NCI-H1694 (cell line): ENCODE measurements at regions not wholly inside any gene's neighbourhood (a gene's known extent, or its start where the extent isn't known, plus 50 kb on each side); places are given as distances from the start of the nearest gene placed in this dataset.
"Not testable (repeated sequence)": the region's sequence is repeated elsewhere in the genome, so short reads cannot be mapped to it uniquely, and the experiment has no call there.

ENCODE experiments used
- DNase-seq: peaks from one replicate; lab custom pipeline; 2025; lab: John Stamatoyannopoulos, UW

DNA sequence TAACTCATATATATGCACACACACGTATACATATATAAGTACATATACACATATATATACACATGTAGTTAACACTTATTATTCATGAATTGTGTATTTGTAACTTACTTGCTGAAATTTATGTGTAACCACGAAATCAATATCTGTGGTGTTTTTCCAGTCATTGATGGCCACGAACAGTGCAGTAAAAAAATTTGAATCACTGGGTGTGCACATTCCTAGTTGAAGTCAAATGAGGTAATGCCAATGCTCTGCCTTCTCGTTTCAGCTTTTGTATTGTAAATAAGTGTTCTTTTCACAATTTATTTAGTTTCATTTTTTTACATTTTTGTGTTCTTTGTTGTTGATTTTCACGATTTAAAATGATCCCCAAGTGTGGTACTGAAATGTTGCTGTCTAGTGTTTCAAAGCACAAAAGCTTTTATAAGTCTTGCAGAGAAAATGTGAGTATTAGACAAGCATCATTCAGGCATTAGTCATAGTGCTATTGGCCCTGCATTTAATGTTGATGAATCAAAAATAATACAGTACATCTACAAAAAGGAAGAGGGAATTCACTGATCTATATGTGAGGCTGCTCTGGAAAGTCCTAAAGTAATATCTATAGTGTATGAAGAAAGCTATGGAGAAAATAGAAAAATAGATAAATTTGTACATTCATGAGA, 419.0 kb downstream of the DSC3 start:
- DNase-seq = no peak

DNA sequence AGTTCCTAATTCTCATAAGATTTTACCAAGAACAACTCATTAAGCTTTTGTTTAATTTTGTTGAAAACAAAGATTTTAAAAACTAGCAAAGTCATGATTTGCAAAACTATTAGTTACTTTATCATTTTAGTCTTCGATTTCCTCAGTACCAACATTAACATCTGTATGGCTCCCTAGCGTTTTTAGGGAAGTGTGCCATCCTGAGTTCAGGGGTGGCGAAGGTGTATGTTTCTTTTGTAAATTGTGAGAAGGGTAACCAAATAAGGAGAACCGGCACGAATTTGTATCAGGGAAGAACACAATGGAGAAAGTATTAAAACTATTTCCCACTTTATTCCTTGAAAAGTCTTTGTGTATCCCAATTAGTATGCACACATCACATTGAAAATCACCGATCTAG, 419.9 kb downstream of the DSC3 start:
- DNase-seq = no peak

DNA sequence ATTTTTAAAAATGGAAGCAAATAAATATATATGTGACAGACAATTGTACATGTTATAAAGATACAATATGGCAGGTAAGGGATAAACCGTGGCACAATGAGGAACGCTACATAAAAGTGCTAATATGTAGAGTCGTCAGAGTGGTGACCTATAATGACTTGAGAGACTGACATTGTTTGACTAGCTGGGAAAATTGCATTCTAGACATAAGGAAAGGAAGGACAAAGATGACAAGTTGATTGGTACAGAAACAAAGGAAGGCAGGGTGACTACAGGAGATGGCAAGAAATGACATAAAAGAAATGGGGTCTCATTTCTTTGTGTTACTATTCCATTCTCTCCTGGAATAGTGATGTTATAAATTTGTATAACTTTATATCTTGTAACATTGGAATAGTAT, 420.4 kb downstream of the DSC3 start:
- no peak for DNase-seq

DNA sequence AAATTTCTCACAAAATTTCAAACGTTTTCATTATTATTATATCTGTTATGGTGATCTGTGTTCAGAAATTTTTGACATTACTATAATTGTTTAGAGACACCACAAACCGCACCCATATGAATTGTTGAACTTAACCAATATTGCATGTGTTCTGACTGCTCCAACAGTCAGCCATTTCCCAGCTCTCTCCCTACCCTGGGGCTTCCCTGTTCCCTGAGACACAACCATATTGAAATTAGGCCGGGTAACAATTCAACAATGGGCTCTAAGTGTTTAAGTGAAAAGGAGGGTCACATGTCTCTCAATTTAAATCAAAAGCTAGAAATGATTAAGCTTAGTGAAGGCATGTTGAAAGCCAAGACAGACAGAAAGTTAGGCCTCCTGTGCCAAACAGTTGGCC, 424.0 kb downstream of the DSC3 start:
- no peak for DNase-seq

DNA sequence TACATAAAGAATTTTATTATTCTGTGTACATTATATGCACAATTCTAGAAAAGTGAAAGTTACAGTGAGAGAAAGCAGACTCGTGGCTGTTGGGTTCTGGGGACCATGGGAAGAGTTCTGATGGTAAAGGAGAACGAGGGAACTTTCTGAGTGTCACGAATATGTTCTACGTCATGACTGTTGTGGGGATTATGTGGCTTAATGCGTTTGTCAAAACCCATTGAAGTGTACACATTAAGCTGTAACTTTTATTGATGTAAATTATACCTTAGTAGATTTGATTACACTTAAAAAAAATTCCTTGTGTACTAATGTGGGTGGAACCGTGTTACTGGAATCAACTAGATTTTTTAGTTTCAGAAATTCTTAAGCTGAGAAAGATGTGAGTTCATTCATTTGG, 426.1 kb downstream of the DSC3 start:
- DNase-seq = no peak

DNA sequence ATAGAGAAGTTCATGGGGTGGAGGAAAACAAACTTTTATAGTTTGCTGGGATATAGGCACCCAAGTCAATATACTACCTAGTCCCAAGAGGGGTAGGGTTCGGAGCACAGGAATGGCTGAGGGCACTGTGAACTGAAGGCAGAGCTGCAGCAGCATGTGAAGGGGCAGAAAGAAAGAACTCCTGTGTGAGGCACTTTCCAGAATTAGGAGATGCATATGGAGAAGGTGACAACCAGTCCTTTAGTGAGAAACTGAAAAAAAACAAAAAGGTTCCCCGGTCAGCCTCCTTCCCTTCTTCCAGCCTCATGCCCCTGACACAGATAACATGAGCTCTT, 429.1 kb downstream of the DSC3 start:
- no peak for DNase-seq

DNA sequence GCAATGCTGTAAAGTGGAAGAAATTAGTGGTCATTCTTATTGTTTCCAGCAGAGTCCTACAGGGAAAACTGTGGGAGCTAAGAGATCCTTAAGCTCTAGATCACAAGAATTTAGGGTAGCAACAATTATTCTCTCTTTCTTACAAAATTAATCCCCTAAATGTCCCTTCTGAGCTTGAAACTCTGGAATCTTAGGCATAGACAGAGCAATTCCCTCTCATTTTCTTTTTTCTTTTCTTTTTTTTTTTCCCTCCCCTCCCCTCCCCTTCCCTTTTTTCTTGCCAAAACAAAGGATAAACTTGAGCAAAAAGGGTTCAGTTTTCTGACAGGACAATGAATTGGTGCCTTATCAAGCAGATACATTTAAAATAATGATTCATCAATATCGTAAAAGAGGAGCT, 441.0 kb downstream of the DSC3 start:
- DNase-seq = no peak

DNA sequence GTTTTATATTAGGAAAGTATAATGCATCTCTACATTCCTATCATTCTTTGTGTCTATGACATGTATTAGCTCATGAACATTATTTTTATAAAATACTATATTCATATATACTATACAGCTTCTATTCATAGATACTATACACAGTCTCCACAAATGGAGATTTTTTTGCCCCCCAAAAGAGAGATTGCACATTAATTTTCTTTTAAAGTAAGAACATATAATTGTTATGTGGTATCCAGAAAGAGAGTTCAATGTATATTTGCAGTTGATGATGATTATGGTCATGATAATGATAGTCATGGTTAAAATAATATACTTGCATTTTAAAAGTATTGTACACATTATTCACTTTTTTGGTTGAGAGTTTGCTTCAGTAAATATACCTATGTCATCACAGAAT, 445.3 kb downstream of the DSC3 start:
- DNase-seq = no peak

DNA sequence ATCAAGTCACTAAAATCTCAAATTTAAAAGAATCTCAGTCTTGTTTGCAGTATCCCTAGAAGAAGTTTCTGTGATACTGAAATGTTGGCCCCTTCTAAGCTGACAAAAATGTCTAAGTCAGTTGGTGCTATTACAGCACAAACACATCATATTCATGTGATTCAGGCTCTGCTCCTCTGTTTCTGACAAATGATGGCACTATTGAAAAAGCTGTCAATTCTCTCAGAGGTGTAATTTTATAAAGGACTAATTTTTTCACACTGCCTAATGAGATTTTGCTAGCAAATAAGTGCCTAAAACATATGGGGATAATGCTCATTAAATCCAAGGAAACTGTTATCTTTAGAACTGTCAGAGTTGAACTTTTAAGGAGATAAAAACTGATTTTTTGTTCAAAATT, 445.9 kb downstream of the DSC3 start:
- DNase-seq = no peak

DNA sequence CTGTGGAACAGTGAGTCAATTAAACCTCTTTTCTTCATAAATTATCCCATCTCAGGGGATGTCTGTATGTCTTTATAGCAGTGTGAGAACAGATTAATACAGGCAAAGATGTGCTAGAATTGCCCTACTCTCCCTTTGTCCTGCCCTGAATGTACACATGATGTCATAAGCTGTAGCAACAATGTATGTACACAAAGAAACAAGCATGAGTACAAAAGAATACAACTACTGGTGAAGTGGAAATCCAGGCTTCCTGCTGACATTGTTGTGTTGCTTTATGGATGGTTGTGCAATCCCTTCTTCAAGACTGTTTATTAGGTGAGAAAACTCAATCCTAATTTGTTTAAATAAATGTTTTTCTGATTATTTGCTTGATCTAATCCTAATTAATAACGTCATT, 446.6 kb downstream of the DSC3 start:
- DNase-seq = no peak

DNA sequence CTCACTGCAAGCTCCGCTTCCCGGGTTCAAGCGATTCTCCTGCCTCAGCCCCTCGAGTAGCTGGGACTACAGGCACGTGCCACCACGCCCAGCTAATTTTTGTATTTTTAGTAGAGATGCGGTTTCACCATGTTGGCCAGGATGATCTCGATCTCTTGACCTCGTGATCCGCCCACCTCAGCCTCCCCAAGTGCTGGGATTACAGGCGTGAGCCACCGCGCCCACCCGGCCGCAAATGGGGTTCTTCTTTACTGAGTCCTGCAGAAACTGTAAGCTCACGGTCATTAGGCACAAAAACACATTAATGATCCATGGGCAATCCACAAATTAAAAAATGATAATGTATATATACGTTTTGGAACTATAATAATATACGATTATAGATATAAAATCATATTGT, 447.6 kb downstream of the DSC3 start:
- not testable (repeated sequence) for DNase-seq

DNA sequence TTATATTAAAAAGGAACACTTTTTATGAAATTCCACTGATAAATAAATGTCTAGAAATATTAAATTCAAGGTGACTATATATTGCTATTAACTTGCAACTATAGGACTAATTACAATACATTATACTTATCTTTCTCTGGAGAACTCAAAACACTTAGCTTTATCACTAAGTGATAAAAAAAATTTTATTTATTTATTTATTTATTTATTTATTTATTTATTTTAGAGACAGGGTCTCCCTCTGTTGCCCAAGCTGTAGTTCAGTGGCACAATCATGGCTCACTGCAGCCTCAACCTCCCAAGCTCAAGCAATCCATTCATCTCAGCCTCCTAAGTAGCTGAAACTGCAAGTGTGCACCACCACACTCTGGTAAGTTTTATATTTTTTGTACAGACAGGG, 451.1 kb downstream of the DSC3 start:
- DNase-seq = no peak

DNA sequence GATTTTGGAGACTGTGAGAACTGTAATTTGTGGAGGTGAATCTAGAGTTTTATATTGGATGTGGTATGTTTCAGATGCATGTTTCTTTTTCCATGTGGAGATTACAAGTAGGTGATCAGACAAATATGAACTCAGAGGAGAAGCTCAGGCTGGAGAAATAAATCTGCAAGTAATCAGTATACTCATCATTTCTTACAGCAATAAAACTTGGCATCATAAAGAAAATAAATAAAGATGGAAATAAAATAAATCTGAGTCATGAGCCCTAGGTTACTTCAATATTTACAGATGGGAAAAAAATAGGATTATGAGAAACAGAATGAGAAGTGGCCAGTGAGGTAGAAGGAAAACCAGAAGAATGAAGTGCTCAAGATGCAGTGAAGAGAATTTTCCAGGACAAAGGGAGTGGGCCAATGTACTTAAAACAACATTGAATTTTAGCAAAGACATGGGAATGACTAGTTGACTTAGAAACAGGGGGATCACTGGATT, 453.8 kb downstream of the DSC3 start:
- DNase-seq = no peak

DNA sequence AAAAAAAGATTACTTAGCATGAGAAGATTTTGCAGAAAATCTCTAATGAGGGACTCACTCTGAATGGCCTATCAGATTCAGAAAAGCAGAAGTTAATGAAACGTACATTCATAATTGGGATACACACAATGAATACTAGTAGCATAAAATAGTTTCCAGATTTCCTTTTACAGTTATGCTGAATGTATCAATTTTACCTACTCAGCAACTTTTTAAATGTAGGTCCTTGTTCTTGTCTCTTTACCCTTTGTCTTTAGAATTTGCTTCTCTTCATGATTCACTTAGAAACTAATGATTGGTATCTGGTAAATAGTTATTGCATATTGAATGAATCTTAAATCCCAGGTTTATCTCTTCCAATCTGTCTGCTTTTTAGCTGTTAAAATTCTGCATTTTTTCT, 458.8 kb downstream of the DSC3 start:
- no peak for DNase-seq

DNA sequence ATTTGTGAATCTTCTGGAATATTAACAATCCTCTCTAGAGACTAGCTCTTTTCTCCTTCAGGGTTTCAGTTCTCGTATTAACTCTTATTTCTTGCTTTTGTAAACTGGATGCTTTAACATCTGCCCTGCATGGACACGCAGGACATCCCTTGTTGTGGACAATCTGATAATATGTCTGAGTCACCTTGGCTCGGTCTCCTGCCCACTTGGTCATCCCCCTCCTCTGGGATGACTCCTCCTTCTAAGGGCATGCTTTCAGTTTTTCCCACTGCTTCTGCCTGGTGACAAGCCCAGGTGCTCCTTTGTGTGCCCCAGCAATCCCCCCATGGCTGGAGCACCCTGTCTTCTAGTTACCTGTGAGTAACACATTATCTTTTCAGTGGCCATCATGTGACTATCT, 460.5 kb downstream of the DSC3 start:
- no peak for DNase-seq

DNA sequence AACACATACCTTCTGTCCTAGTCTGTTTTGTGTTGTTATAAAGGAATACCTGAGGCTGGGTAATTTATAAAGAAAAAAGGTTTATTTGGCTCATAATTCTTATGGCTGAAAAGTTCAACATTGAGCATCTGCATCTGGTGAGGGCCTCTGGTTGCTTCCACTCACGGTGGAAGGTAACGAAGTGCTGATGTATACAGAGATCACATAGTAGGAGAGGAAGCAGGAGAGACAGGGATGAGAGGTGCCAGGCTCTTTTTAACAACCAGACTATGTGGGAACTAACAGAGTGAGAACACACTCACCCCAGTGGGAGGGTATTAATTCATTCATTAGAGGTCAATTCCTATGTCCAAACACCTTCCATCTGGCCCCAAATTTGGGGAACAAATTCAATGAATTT, 463.8 kb downstream of the DSC3 start:
- no peak for DNase-seq

DNA sequence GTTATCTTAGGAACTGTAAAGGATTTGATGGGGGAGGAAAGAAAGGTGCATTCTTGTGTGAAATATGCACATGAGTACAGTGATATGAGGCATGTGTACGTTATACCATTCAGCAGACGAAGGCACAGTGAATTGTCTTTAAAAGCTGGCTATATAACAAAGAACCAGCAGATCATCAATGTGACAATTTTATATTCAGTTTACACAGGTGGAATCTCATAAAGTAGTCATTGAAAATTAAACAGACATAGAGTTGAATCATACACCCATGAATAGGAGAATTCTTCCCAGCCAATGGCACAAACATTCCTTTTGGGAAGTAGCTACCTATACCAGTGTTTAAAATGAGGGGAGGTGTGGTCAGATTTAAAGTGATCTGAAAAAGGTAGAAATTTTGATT, 470.3 kb downstream of the DSC3 start:
- DNase-seq = no peak

DNA sequence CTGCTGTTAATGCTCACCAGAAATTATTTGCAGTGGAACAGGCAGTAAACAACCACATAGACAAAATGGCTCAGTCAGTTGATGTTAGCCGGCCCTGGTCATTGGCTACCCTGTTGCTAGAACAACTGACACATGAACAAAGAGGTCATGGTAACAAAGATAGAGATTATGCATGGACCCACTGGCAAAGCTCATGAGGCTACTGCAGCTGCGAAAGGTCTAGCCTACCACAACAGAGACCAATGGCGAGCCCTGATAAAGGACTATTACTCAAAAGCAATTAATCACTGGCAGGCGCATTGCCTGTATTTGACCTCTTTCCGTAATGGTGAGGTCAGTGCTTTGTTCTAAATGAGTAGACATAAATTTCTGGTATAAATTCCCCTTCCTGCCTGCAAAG, 474.2 kb downstream of the DSC3 start:
- DNase-seq = no peak

DNA sequence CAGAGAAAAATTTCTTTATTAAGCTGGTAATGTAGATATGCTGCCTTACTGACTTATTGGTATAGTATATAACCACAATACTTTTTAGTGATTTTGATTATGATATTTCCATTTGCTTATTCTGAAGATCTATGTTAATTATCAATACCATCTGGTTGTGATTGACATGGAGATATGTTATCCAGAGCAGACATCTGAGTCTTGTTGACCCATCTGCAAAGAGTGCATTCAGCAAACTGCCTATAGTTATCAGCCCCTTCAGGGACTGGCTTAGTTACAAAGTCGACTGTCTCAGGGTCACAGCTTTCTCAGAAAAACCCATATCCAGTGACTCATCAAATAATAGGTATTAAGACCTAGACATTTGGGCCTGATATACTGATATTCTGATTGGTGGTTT, 475.7 kb downstream of the DSC3 start:
- DNase-seq = no peak

DNA sequence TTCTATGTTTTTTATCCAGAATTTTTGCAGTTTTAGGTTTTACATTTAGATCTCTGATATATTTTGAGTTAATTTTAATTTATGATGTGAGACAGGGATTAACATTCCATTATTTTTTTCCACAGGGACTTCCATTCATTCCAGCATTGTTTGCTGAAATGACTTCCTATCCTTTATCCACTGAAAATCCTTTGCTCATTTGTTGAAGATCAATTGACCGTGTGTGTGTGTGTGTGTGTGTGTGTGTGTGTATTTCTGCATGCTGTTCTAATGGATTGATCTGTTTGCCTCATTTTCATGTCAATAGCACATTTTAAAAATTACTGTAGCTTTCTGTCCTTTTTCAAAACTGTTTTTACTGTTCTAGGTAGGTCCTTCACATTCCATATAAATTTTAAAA, 480.3 kb downstream of the DSC3 start:
- DNase-seq = no peak

DNA sequence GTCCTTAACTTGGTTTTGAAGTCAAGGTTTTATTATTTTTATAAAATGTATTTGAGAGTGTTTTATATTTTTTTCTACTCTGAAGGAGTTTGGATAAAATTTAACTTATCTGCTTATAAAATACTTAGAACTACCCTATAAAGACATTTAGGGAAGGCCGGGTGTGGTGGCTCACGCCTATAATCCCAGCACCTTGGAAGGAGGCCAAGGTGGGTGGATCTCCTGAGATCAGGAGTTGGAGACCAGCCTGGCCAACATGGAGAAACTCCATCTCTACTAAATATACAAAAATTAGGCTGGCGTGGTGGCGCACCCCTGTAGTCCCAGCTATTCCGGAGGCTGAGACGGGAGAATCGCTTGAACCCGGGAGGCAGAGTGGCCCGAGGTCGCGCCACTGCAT, 486.4 kb downstream of the DSC3 start:
- DNase-seq = no peak

DNA sequence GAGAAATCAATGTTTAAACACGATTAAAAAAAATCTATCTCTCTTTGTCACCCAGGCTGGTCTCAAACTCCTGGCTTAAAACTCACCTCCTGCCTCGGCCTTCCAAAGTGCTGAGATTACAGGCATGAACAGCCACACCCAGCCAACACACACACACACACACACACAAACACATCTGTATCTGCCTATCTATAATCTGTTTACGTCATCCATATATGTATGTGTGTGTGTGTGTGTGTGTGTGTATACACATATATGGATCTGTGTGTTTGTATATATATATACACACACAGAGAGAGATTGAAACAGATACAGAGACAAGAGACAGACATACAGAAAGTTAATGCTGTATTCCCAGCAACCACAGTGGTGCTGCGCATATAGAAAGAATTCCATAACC, 497.1 kb downstream of the DSC3 start:
- no peak for DNase-seq

DNA sequence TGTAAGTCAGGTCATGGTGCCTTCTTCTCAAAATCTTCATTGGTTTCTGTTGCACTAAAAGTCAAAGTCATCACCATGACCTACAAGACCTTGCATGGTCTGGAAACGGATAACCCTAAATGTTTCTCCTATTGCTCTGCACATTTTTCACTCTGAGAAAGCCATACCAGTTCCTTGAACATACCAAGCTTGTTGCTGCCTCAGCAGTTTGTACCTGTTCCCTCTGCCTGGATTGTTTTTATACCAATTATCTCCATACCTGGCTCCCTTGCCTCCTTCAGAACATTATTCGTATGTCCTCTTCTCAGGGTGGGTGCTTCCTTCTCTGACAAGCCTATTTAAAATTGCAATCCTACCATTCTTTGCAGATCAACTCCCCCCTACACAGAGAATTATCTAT, 498.4 kb downstream of the DSC3 start:
- no peak for DNase-seq

DNA sequence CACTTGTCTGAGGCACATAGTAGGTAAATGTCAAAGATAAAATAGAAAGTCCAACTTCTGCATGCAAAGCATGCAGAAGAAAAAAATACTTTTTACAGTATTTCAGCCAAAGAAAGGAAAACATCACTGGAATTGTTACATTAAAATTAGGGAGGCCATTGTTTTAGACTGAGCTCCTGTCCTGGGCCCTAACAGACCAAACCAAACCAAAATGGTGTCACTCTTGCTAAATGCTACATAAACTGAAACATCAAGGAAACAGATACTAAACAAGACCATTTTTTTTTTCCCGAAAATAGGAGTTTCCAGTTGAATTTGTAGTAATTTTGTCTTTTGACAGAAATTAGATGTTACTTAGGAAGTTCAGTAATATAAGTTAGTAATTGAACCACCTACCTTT, 508.8 kb downstream of the DSC3 start:
- DNase-seq = no peak

DNA sequence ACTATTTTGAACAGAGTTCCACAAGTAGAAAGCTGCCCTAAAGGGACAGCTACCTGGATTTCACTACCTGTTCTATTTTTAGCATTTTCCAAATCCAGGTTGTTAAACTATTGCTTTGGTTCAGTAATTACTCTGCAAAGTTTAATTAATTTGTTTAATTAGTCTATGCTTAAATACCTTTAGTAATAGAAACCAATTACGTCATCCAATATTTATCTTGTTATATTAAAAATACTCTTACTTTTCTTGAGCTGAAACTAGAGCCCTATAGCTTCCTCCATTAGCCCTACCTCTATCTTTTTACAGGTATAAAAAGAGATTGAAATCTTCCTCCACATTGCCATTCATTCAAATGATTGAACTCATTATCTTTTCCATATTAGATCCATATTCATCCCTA, 514.6 kb downstream of the DSC3 start:
- no peak for DNase-seq
